PC-3 (cell line): ENCODE measurements at regions not wholly inside any gene's neighbourhood (a gene's known extent, or its start where the extent isn't known, plus 50 kb on each side); places are given as distances from the start of the nearest gene placed in this dataset.

Experiments
- CTCF ChIP-seq: fragments of 300-600 bp; sonication (generic); conservative IDR thresholded peaks from 2 replicates; pipeline ENCODE4 v1.5.1; 2017; ENCODE audit warnings: antibody characterized with exemption, low read depth, mild to moderate bottlenecking, low read length
- EZH2 ChIP-seq: fragments of 300-600 bp; sonication (generic); IDR thresholded peaks from one replicate; pipeline ENCODE4 v1.6.1; 2017; ENCODE audit warnings: antibody characterized with exemption, mild to moderate bottlenecking, low read length; ENCODE audit not compliant: unreplicated experiment

GRCh38 chrX:13386636-13387035 is 66.8 kb upstream of the ATXN3L start:
- TF ChIP-seq CTCF, result no peak
- no peak for TF ChIP-seq EZH2
